GM12878 (cell line): ENCODE measurements at regions not wholly inside any gene's neighbourhood (a gene's known extent, or its start where the extent isn't known, plus 50 kb on each side); places are given as distances from the start of the nearest gene placed in this dataset.

Experiments
- CEBPB ChIP-seq, 2 experiments: fragments of 150-350 bp in 1 of 2; IDR thresholded peaks; 2 replicates each; pipeline ENCODE4 v1.6.1; 2012 to 2014; ENCODE audit warnings: low read depth in 2 of 2, low read length in 2 of 2, borderline replicate concordance in 1 of 2, inconsistent platforms in 1 of 2
- CHD2 ChIP-seq: IDR thresholded peaks from 2 replicates; pipeline ENCODE4 v1.6.1; 2011; ENCODE audit warnings: low read depth, low read length, improper control_type of control experiment, borderline replicate concordance
- CTCF ChIP-seq, 3 experiments: IDR thresholded peaks in 2 of 3; conservative IDR thresholded peaks in 1 of 3; 2 replicates each; pipeline ENCODE4 v1.5.1; 2011; ENCODE audit warnings: low read depth in 3 of 3, low read length in 3 of 3, mild to moderate bottlenecking in 3 of 3, control low read depth in 2 of 3, moderate library complexity in 2 of 3, inconsistent platforms in 1 of 3, mixed read lengths in 1 of 3; ENCODE audit not compliant: control insufficient read depth in 2 of 3, insufficient read depth in 1 of 3; ENCODE audit errors: extremely low read depth in 1 of 3
- EZH2 ChIP-seq: IDR thresholded peaks from 2 replicates; pipeline ENCODE4 v1.6.1; 2012; ENCODE audit warnings: low read depth, mild to moderate bottlenecking, control low read depth, inconsistent platforms, low read length, borderline replicate concordance; ENCODE audit not compliant: control insufficient read depth
- IRF3 ChIP-seq: fragments of 450-650 bp; IDR thresholded peaks from 2 replicates; pipeline ENCODE4 v1.6.1; 2014; ENCODE audit warnings: mild to moderate bottlenecking
- KAT2A ChIP-seq: conservative IDR thresholded peaks from 2 replicates; pipeline ENCODE4 v1.6.1; 2011; ENCODE audit warnings: low read depth, low read length; ENCODE audit not compliant: control insufficient read depth
- KDM1A ChIP-seq: fragments of 200-600 bp; sonication (generic); IDR thresholded peaks from 2 replicates; pipeline ENCODE4 v1.6.1; 2016; ENCODE audit warnings: borderline replicate concordance
- MAX ChIP-seq: IDR thresholded peaks from 2 replicates; pipeline ENCODE4 v1.6.1; 2012; ENCODE audit warnings: low read depth, low read length, improper control_type of control experiment
- POLR2A ChIP-seq: IDR thresholded peaks from 2 replicates; pipeline ENCODE4 v1.6.1; 2011; ENCODE audit warnings: low read depth, mild to moderate bottlenecking, low read length
- POLR2AphosphoS5 ChIP-seq: IDR thresholded peaks from 2 replicates; pipeline ENCODE4 v1.6.1; 2011; ENCODE audit warnings: mild to moderate bottlenecking, low read length, inconsistent platforms
- SMC3 ChIP-seq: IDR thresholded peaks from 2 replicates; pipeline ENCODE4 v1.6.1; 2011; ENCODE audit warnings: low read length, improper control_type of control experiment, borderline replicate concordance
- TAF1 ChIP-seq: IDR thresholded peaks from 2 replicates; pipeline ENCODE4 v1.6.1; 2011; ENCODE audit warnings: mild to moderate bottlenecking, low read depth, low read length, borderline replicate concordance
- USF2 ChIP-seq: IDR thresholded peaks from 2 replicates; pipeline ENCODE4 v1.6.1; 2011; ENCODE audit warnings: low read depth, low read length, improper control_type of control experiment, borderline replicate concordance
- ZZZ3 ChIP-seq: IDR thresholded peaks from 2 replicates; pipeline ENCODE4 v1.6.1; 2011; ENCODE audit warnings: low read depth; ENCODE audit not compliant: control insufficient read depth, insufficient read length

DNA sequence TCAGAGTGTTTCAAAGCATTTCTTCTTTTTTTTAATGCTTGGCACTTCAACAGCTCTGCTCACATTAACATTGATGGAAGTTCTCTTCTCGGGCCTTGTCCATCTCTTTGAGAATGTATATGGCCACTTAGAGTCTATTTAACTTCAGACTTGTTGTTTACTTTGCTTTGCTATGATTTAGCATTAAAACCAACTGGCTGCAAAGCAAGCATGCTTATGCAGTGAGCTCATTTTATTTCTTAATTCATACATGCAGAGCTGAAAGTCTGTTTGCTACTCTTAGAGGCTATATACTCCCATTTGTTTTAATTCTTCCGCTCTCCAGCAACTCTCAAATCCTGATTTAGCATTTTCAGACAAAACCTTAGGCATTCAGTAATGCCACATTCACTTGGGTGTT, 107.6 kb upstream of the PACRGL start:
- TF ChIP-seq CHD2, result no peak
- no peak for TF ChIP-seq CTCF (IDR thresholded peaks at IDR 0.05 in 2 of 3, conservative IDR thresholded peaks at IDR 0.05 in 1 of 3; ENCODE audit: control insufficient read depth in 2 of 3, extremely low read depth in 1 of 3, insufficient read depth in 1 of 3, low read depth in 3 of 3, low read length in 3 of 3)
- TF ChIP-seq CEBPB (IDR thresholded peaks at IDR 0.05; ENCODE audit: borderline replicate concordance in 1 of 2, low read depth in 2 of 2, low read length in 2 of 2), result no peak
- TF ChIP-seq TAF1, result no peak
- no peak for TF ChIP-seq SMC3
- TF ChIP-seq POLR2AphosphoS5, result no peak
- no peak for TF ChIP-seq KDM1A
- TF ChIP-seq KAT2A, result no peak
- no peak for TF ChIP-seq POLR2A
- no peak for TF ChIP-seq EZH2
- TF ChIP-seq ZZZ3, result no peak
- no peak for TF ChIP-seq MAX
- no peak for TF ChIP-seq USF2
- no peak for TF ChIP-seq IRF3
